Parathyroid adenoma (tissue), 2 donors: ENCODE measurements at regions not wholly inside any gene's neighbourhood (a gene's known extent, or its start where the extent isn't known, plus 50 kb on each side); places are given as distances from the start of the nearest gene placed in this dataset.

Experiments
- H2AFZ ChIP-seq: fragments of 300-600 bp; sonication (generic); one replicate; pipeline ENCODE4 v1.7.0; 2017; ENCODE audit warnings: antibody characterized with exemption, mild to moderate bottlenecking
- H3K27ac ChIP-seq: fragments of 300-600 bp; sonication (generic); one replicate; pipeline ENCODE4 v1.7.0; 2017
- H3K27me3 ChIP-seq: fragments of 300-600 bp; sonication (generic); one replicate; pipeline ENCODE4 v1.7.0; 2017; ENCODE audit warnings: low read length; ENCODE audit not compliant: control insufficient read depth, insufficient read depth
- H3K36me3 ChIP-seq: fragments of 300-600 bp; sonication (generic); one replicate; pipeline ENCODE4 v1.7.0; 2017; ENCODE audit warnings: low read length; ENCODE audit not compliant: control insufficient read depth, insufficient read depth
- H3K4me1 ChIP-seq: fragments of 300-600 bp; sonication (generic); one replicate; pipeline ENCODE4 v1.7.0; 2017; ENCODE audit warnings: control low read depth
- H3K4me2 ChIP-seq: fragments of 300-600 bp; sonication (generic); one replicate; pipeline ENCODE4 v1.7.0; 2017; ENCODE audit warnings: low read length
- H3K4me3 ChIP-seq: fragments of 300-600 bp; sonication (generic); one replicate; pipeline ENCODE4 v1.7.0; 2017; ENCODE audit warnings: low read depth, low read length
- H3K79me2 ChIP-seq: fragments of 300-600 bp; sonication (generic); one replicate; pipeline ENCODE4 v1.7.0; 2017; ENCODE audit warnings: control low read depth
- H3K9ac ChIP-seq: fragments of 300-600 bp; sonication (generic); one replicate; pipeline ENCODE4 v1.7.0; 2017; ENCODE audit warnings: mild to moderate bottlenecking
- H3K9me3 ChIP-seq: fragments of 300-600 bp; sonication (generic); one replicate; pipeline ENCODE4 v1.7.0; 2017; ENCODE audit warnings: low read length; ENCODE audit not compliant: control insufficient read depth
- TF ChIP-seq, protein P1 (sequence below): fragments of 300-600 bp; sonication (generic); IDR thresholded peaks from one replicate; pipeline ENCODE4 v1.7.0; 2017; ENCODE audit warnings: antibody characterized with exemption, mild to moderate bottlenecking
- donor health status: primary hyperparathyroidism.

DNA sequence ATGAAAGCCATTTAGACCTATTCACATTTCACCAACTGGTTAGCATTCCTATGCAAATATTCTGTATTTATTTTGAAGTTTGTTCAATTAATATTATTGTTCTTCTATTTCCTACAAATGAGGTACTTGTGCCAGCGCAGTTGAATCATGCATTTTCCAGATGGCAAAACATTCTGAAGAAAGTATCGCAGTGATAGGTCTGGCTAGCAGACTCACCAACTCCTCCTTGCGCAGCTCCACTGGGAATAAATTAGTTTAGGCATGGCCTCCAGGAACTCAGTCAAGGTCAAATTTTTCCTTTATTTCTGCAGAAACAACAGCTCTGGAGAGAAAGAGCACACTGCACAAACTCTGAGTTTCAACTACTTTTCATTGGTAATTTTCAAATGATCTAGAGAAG is 437.7 kb downstream of the COL12A1 start:
- TF ChIP-seq, protein P1, sequence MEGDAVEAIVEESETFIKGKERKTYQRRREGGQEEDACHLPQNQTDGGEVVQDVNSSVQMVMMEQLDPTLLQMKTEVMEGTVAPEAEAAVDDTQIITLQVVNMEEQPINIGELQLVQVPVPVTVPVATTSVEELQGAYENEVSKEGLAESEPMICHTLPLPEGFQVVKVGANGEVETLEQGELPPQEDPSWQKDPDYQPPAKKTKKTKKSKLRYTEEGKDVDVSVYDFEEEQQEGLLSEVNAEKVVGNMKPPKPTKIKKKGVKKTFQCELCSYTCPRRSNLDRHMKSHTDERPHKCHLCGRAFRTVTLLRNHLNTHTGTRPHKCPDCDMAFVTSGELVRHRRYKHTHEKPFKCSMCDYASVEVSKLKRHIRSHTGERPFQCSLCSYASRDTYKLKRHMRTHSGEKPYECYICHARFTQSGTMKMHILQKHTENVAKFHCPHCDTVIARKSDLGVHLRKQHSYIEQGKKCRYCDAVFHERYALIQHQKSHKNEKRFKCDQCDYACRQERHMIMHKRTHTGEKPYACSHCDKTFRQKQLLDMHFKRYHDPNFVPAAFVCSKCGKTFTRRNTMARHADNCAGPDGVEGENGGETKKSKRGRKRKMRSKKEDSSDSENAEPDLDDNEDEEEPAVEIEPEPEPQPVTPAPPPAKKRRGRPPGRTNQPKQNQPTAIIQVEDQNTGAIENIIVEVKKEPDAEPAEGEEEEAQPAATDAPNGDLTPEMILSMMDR: no peak
- Histone ChIP-seq H2AFZ (no peak overlapping the region), H3K4me3 (no peak overlapping the region), H3K79me2 (no peaks in the 10 kb centered on the region), H3K4me1 (no peaks in the 10 kb centered on the region), H3K27ac (no peak overlapping the region), H3K27me3 (no peaks in the 10 kb centered on the region), H3K36me3 (no peaks in the 10 kb centered on the region), H3K4me2 (no peak overlapping the region), H3K9ac (no peak overlapping the region), H3K9me3 (peaks cover 3% of the 10 kb centered on the region)

DNA sequence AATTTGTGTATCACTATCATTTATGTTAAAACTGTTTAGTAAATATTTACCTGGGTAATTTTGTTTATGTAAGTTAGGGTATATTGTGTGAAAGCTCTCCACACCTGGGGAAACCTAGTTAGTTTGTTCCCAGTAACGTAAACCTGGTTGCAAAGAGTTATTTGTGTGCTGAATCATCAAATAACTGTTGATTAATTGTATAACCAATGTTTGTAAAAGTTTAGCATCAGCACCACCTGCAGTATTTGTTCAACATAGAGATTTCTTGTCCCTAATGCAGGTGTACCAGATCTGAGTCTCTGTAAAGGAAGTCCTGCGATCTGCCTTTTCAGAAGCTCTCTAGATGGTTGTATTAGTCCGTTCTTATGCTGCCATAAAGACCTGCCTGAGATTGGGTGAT is 440.4 kb downstream of the COL12A1 start:
- no peak overlapping the region for H2AFZ ChIP-seq
- no peaks in the 10 kb centered on the region for H3K9me3 ChIP-seq
- no peaks in the 10 kb centered on the region for H3K36me3 ChIP-seq
- TF ChIP-seq, protein P1: no peak
- no peaks in the 10 kb centered on the region for H3K79me2 ChIP-seq
- H3K9ac ChIP-seq: no peak overlapping the region
- no peak overlapping the region for H3K4me2 ChIP-seq
- H3K27ac ChIP-seq: no peak overlapping the region
- H3K4me1 ChIP-seq: no peaks in the 10 kb centered on the region
- H3K4me3 ChIP-seq: no peak overlapping the region
- H3K27me3 ChIP-seq: no peaks in the 10 kb centered on the region

GRCh38 chr6:74764486-74764885 is 441.4 kb downstream of the COL12A1 start:
- Histone ChIP-seq H3K27ac (no peak overlapping the region), H3K9me3 (no peaks in the 10 kb centered on the region)

GRCh38 chr6:74762841-74763240 is 443.0 kb downstream of the COL12A1 start:
- H3K4me1 ChIP-seq: no peaks in the 10 kb centered on the region
- H3K4me2 ChIP-seq: no peak overlapping the region
- H3K9ac ChIP-seq: no peak overlapping the region
- H3K27me3 ChIP-seq: no peaks in the 10 kb centered on the region
- H3K9me3 ChIP-seq: no peaks in the 10 kb centered on the region
- no peak overlapping the region for H3K27ac ChIP-seq
- no peak overlapping the region for H3K4me3 ChIP-seq
- no peaks in the 10 kb centered on the region for H3K36me3 ChIP-seq
- TF ChIP-seq, protein P1: no peak
- H3K79me2 ChIP-seq: no peaks in the 10 kb centered on the region
- H2AFZ ChIP-seq: no peak overlapping the region

More at GRCh38 chr6:74764486-74764885, 441.4 kb downstream of the COL12A1 start:
- Histone ChIP-seq H3K36me3 (no peaks in the 10 kb centered on the region), H3K4me3 (no peak overlapping the region), H2AFZ (no peak overlapping the region), H3K79me2 (no peaks in the 10 kb centered on the region), H3K9ac (no peak overlapping the region), H3K4me1 (no peaks in the 10 kb centered on the region), H3K27me3 (no peaks in the 10 kb centered on the region), H3K4me2 (no peak overlapping the region)
- TF ChIP-seq, protein P1: no peak

GRCh38 chr6:74757813-74758212 is 448.0 kb downstream of the COL12A1 start:
- Histone ChIP-seq H3K79me2 (no peaks in the 10 kb centered on the region), H3K27ac (no peak overlapping the region), H3K4me1 (no peaks in the 10 kb centered on the region), H3K4me2 (no peak overlapping the region), H3K36me3 (no peaks in the 10 kb centered on the region), H2AFZ (no peak overlapping the region), H3K4me3 (no peak overlapping the region), H3K27me3 (no peaks in the 10 kb centered on the region), H3K9me3 (no peaks in the 10 kb centered on the region), H3K9ac (no peak overlapping the region)
- TF ChIP-seq, protein P1: no peak
